ENCODE measurements at regions not wholly inside any gene's neighbourhood (a gene's known extent, or its start where the extent isn't known, plus 50 kb on each side); places are given as distances from the start of the nearest gene placed in this dataset.

GRCh38 chr2:118525346-118525745 is 322.1 kb downstream of the EN1 start:
- no peak for TF ChIP-seq CTCF (IDR thresholded peaks at IDR 0.05)
- no peak for TF ChIP-seq POLR2A (IDR thresholded peaks at IDR 0.05)

Measured in adrenal gland (tissue), 5 donors.